ENCODE measurements at regions not wholly inside any gene's neighbourhood (a gene's known extent, or its start where the extent isn't known, plus 50 kb on each side); places are given as distances from the start of the nearest gene placed in this dataset.
A peak's percentile ranks its signal among the peaks of the same experiment; 100 is the strongest.

- Histone ChIP-seq H3K4me1 (peaks cover 12% of the 10 kb centered on the region; the same call in 1 of the 3 replicates), H3K4me2 (peak overlapping the region; percentile 31), H3K4me3 (no peak overlapping the region), H3K9me3 (no peaks in the 10 kb centered on the region), H3K27ac (peak overlapping the region; percentile 43 to 78; a peak in 5 of 6 replicates)
- TF ChIP-seq USF2 (IDR thresholded peaks at IDR 0.05): 0 out of 2 replicates have a peak, but pooled peaks have one; percentile 8
- TF ChIP-seq JUNB (IDR thresholded peaks at IDR 0.05): 0 out of 2 replicates have a peak, but pooled peaks have one; percentile 24
- TF ChIP-seq HOXB13 (CRISPR knock-in tag; IDR thresholded peaks at IDR 0.05; ENCODE audit: low read depth): no peak
- peak; percentile 74 for TF ChIP-seq MAFK (IDR thresholded peaks at IDR 0.05; ENCODE audit: partially characterized antibody)
- no peak for TF ChIP-seq E2F6 (IDR thresholded peaks at IDR 0.05; ENCODE audit: borderline replicate concordance, low read depth)
- no peak for TF ChIP-seq FOSL2 (IDR thresholded peaks at IDR 0.05)
- TF ChIP-seq FOSL2 (CRISPR knock-in tag; IDR thresholded peaks at IDR 0.05): peak; percentile 29; the same call in 1 of the 2 replicates
- 43% methylated on average over 1 of the region's 1 CpG for WGBS (ENCODE audit: missing lambda C conversion rate)
- DNase-seq (ENCODE audit: low read depth in 1 of 2, low spot score in 1 of 2) (peak; percentile 1 to 39), FAIRE-seq (no peak), ATAC-seq (peak; percentile 28 to 64; a peak in 3 of 6 replicates)
- POLR2A ChIA-PET: no interaction called here
- CTCF ChIA-PET: no interaction called here
These were observed 235.4 kb downstream of the TXNL1 start for GRCh38 chr18:56402872-56403516.

- Histone ChIP-seq H3K27ac (no peak overlapping the region), H3K4me3 (no peak overlapping the region), H3K4me2 (no peak overlapping the region), H3K4me1 (no peaks in the 10 kb centered on the region), H3K9me3 (no peaks in the 10 kb centered on the region)
- 40% methylated on average over 3 of the region's 3 CpGs for WGBS (ENCODE audit: missing lambda C conversion rate)
- ChIA-PET POLR2A (no interaction called here), CTCF (no interaction called here)
- DNase-seq (ENCODE audit: low read depth in 1 of 2, low spot score in 1 of 2) (no peak), ATAC-seq (no peak), FAIRE-seq (no peak)
- TF ChIP-seq CHD4 (IDR thresholded peaks at IDR 0.05; ENCODE audit: borderline replicate concordance) (no peak), FOSL2 (IDR thresholded peaks at IDR 0.05) (no peak), FOSL2 (CRISPR knock-in tag; IDR thresholded peaks at IDR 0.05) (no peak), MAFK (IDR thresholded peaks at IDR 0.05; ENCODE audit: partially characterized antibody) (no peak), FOSB (CRISPR knock-in tag; IDR thresholded peaks at IDR 0.05) (no peak)
These were observed 244.5 kb downstream of the TXNL1 start for GRCh38 chr18:56393870-56394269.

- 30% methylated on average over 3 of the region's 3 CpGs for WGBS (ENCODE audit: missing lambda C conversion rate)
- no peak overlapping the region for H3K4me2 ChIP-seq
- no peak for FAIRE-seq
- H3K4me3 ChIP-seq: no peak overlapping the region
- no peak overlapping the region for H3K27ac ChIP-seq
- POLR2A ChIA-PET: no interaction called here
- H3K9me3 ChIP-seq: no peaks in the 10 kb centered on the region
- ATAC-seq: no peak
- DNase-seq (ENCODE audit: low read depth in 1 of 2, low spot score in 1 of 2): no peak
- no peaks in the 10 kb centered on the region for H3K4me1 ChIP-seq
- TF ChIP-seq CHD2 (IDR thresholded peaks at IDR 0.05; ENCODE audit: low read length, partially characterized antibody): no peak
- TF ChIP-seq RAD21 (conservative IDR thresholded peaks at IDR 0.05 in 1 of 2, IDR thresholded peaks at IDR 0.05 in 1 of 2): no peak
- TF ChIP-seq HMGXB4 (CRISPR knock-in tag; IDR thresholded peaks at IDR 0.05; ENCODE audit: borderline replicate concordance): no peak
- TF ChIP-seq HDAC2 (IDR thresholded peaks at IDR 0.05): no peak
- TF ChIP-seq HOXB13 (CRISPR knock-in tag; IDR thresholded peaks at IDR 0.05; ENCODE audit: low read depth): no peak
- TF ChIP-seq RCOR1 (IDR thresholded peaks at IDR 0.05; ENCODE audit: low read depth, low read length): no peak
- TF ChIP-seq POLR2AphosphoS2 (conservative IDR thresholded peaks at IDR 0.05; ENCODE audit: low read length): no peak
- no peak for TF ChIP-seq PBX3 (IDR thresholded peaks at IDR 0.05)
- CTCF ChIA-PET: no interaction called here
These were observed 246.3 kb downstream of the TXNL1 start for GRCh38 chr18:56391931-56392590.
